DMS53 treated with DMSO at 0.1 percent for 48 hours (cell line): ENCODE measurements at regions not wholly inside any gene's neighbourhood (a gene's known extent, or its start where the extent isn't known, plus 50 kb on each side); places are given as distances from the start of the nearest gene placed in this dataset.

ENCODE experiments used
- DNase-seq: peaks from one replicate; lab custom pipeline; 2025; ENCODE audit not compliant: unreplicated experiment; lab: John Stamatoyannopoulos, UW

- no peak for DNase-seq
These were observed 312.4 kb upstream of the RORA start for GRCh38 chr15:61541516-61541915.

- DNase-seq, result no peak
These were observed 308.2 kb upstream of the RORA start for GRCh38 chr15:61537337-61537736.

- DNase-seq, result no peak
These were observed 305.9 kb upstream of the RORA start for GRCh38 chr15:61534986-61535385.

GRCh38 chr15:61530769-61531168 lies 301.7 kb upstream of the RORA start:
- no peak for DNase-seq

GRCh38 chr15:61528581-61528910 lies 299.4 kb upstream of the RORA start:
- DNase-seq, result no peak

- DNase-seq, result no peak
These were observed 298.9 kb upstream of the RORA start for GRCh38 chr15:61527836-61528580.

GRCh38 chr15:61524545-61524944 lies 295.4 kb upstream of the RORA start:
- DNase-seq, result no peak

GRCh38 chr15:61524086-61524485 lies 295.0 kb upstream of the RORA start:
- no peak for DNase-seq

GRCh38 chr15:61522411-61522810 lies 293.3 kb upstream of the RORA start:
- no peak for DNase-seq

- no peak for DNase-seq
These were observed 292.9 kb upstream of the RORA start for GRCh38 chr15:61521953-61522352.

- no peak for DNase-seq
These were observed 290.2 kb upstream of the RORA start for GRCh38 chr15:61519296-61519695.

GRCh38 chr15:61518191-61518950 lies 289.3 kb upstream of the RORA start:
- no peak for DNase-seq

- DNase-seq, result no peak
These were observed 288.7 kb upstream of the RORA start for GRCh38 chr15:61517776-61518175.

GRCh38 chr15:61517335-61517734 lies 288.2 kb upstream of the RORA start:
- DNase-seq, result no peak

- no peak for DNase-seq
These were observed 282.7 kb upstream of the RORA start for GRCh38 chr15:61511756-61512155.

GRCh38 chr15:61511089-61511488 lies 282.0 kb upstream of the RORA start:
- DNase-seq, result no peak

- no peak for DNase-seq
These were observed 280.3 kb upstream of the RORA start for GRCh38 chr15:61509327-61509840.

GRCh38 chr15:61503383-61503969 lies 274.4 kb upstream of the RORA start:
- no peak for DNase-seq

GRCh38 chr15:61501815-61502389 lies 272.8 kb upstream of the RORA start:
- DNase-seq, result no peak

- DNase-seq, result no peak
These were observed 272.0 kb upstream of the RORA start for GRCh38 chr15:61500951-61501620.

- no peak for DNase-seq
These were observed 271.4 kb upstream of the RORA start for GRCh38 chr15:61500523-61500922.
